GM23338 (cell line): ENCODE measurements at regions not wholly inside any gene's neighbourhood (a gene's known extent, or its start where the extent isn't known, plus 50 kb on each side); places are given as distances from the start of the nearest gene placed in this dataset.
A peak's percentile ranks its signal among the peaks of the same experiment; 100 is the strongest.

Experiments
- ATAC-seq: fragments of 200-7000 bp; cut with Tn5 transposase; 3 replicates; pipeline ENCODE4 v1.9.1; 2020
- DNase-seq: peaks from one replicate; pipeline ENCODE4 v3.0.0-alpha.2; 2015; ENCODE audit warnings: low spot score
- H2AFZ ChIP-seq: fragments of 200-600 bp; sonication (generic); 2 replicates; pipeline ENCODE4 v1.8.0; 2016; ENCODE audit warnings: antibody characterized with exemption, mild to moderate bottlenecking, moderate library complexity
- H3F3A ChIP-seq: fragments of 200-600 bp; sonication (generic); replicated peaks from 2 replicates; pipeline ENCODE4 v1.8.0; 2017; ENCODE audit warnings: antibody characterized with exemption, mixed run types, low read depth
- H3K27ac ChIP-seq: fragments of 200-600 bp; sonication (generic); 2 replicates; pipeline ENCODE4 v1.6.1; 2016; ENCODE audit warnings: low read depth
- H3K27me3 ChIP-seq: fragments of 200-600 bp; sonication (generic); 2 replicates; pipeline ENCODE4 v1.8.0; 2016; ENCODE audit warnings: mild to moderate bottlenecking, mixed run types, moderate library complexity; ENCODE audit not compliant: insufficient read depth
- H3K36me3 ChIP-seq: fragments of 200-600 bp; sonication (generic); 2 replicates; pipeline ENCODE4 v1.8.0; 2016; ENCODE audit warnings: mild to moderate bottlenecking; ENCODE audit not compliant: insufficient read depth
- H3K4me1 ChIP-seq: fragments of 200-600 bp; sonication (generic); 2 replicates; pipeline ENCODE4 v1.8.0; 2016; ENCODE audit warnings: mild to moderate bottlenecking, moderate library complexity; ENCODE audit not compliant: insufficient read depth
- H3K4me2 ChIP-seq: fragments of 200-600 bp; sonication (generic); 2 replicates; pipeline ENCODE4 v1.7.1; 2017; ENCODE audit warnings: mixed run types
- H3K4me3 ChIP-seq: fragments of 200-600 bp; sonication (generic); 2 replicates; pipeline ENCODE4 v1.6.1; 2016; ENCODE audit warnings: mixed run types
- H3K79me2 ChIP-seq: fragments of 200-600 bp; sonication (generic); replicated peaks from 2 replicates; pipeline ENCODE4 v1.8.0; 2017; ENCODE audit warnings: mild to moderate bottlenecking; ENCODE audit not compliant: insufficient read depth
- H3K9me2 ChIP-seq: fragments of 200-600 bp; sonication (generic); 2 replicates; pipeline ENCODE4 v1.8.0; 2017; ENCODE audit not compliant: insufficient read depth
- H4K20me1 ChIP-seq: fragments of 200-600 bp; sonication (generic); replicated peaks from 2 replicates; pipeline ENCODE4 v1.8.0; 2017; ENCODE audit warnings: mild to moderate bottlenecking; ENCODE audit not compliant: insufficient read depth
- H3K27ac Mint-ChIP-seq: 2 replicates; pipeline ENCODE4 v1.8.0; 2020; ENCODE audit warnings: inconsistent platforms, mild to moderate bottlenecking, moderate library complexity, mixed read lengths
- H3K27me3 Mint-ChIP-seq: 3 replicates; pipeline ENCODE4 v1.8.0; 2022; ENCODE audit warnings: low read depth, mild to moderate bottlenecking, moderate library complexity, mixed read lengths, inconsistent platforms; ENCODE audit not compliant: insufficient read depth, poor library complexity
- H3K36me3 Mint-ChIP-seq: 3 replicates; pipeline ENCODE4 v1.8.0; 2021; ENCODE audit warnings: low read depth, mild to moderate bottlenecking, inconsistent platforms, moderate library complexity, mixed read lengths
- H3K4me1 Mint-ChIP-seq: 3 replicates; pipeline ENCODE4 v1.8.0; 2020; ENCODE audit warnings: mild to moderate bottlenecking, inconsistent platforms, mixed read lengths
- H3K4me3 Mint-ChIP-seq: 3 replicates; pipeline ENCODE4 v1.8.0; 2021; ENCODE audit warnings: moderate library complexity, mild to moderate bottlenecking, inconsistent platforms, mixed read lengths
- H3K9me3 Mint-ChIP-seq: 3 replicates; pipeline ENCODE4 v1.8.0; 2020; ENCODE audit warnings: moderate library complexity, mild to moderate bottlenecking, inconsistent platforms, mixed read lengths
- EZH2 ChIP-seq: fragments of 200-600 bp; sonication (generic); IDR thresholded peaks from one replicate; pipeline ENCODE4 v1.8.0; 2017; ENCODE audit warnings: antibody characterized with exemption, mild to moderate bottlenecking, low read depth; ENCODE audit not compliant: unreplicated experiment
- REST ChIP-seq: IDR thresholded peaks from one replicate; pipeline ENCODE4 v1.6.1; 2018; ENCODE audit warnings: antibody characterized with exemption; ENCODE audit not compliant: unreplicated experiment

DNA sequence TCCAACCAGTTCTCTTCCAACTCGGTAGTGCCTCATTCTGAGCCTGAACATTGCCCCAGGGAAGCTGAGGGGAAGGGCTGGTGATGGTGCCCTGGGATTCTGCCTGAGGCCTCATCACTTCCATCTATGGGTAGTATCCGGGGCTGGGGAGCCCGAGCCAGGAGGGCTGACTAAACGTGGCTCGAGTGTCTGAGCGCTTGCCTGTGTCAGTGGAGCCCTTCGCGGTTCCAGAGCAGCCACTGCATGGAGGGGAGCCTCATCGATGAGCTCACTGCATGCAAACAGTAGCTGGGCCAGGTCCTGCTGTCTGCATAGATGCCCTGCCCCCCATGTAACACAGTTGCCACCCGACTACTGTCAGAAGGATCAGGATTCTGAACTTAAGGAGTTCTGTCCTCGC is 129.3 kb downstream of the GLI2 start (continued):
- no peak for TF ChIP-seq EZH2
- TF ChIP-seq REST: no peak

DNA sequence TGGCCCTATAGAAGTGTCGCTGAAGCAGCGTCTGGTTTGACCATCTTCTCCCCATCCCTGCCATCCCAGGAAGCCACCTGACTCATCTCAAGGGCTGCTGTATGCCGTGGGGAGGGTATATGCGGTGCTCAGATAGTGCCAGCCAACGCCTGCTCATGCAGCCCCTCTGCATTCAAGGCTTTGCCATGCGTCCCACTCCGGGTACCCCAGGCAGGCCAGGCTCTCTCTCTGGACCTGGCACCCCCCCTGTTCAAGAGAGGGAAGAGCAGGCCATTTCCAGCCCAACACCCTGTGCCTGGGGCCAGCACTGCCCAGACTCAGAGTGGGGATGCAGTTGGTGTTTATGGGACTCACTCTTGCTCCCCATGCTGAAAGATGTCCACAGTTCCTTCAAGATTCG is 130.0 kb downstream of the GLI2 start:
- no peak overlapping the region for H3K4me3 ChIP-seq
- H3K9me2 ChIP-seq: no peaks in the 10 kb centered on the region
- H3K36me3 Mint-ChIP-seq: peaks cover 5% of the 10 kb centered on the region; the same call in 1 of the 3 replicates
- H3K79me2 ChIP-seq: peaks cover 64% of the 10 kb centered on the region
- H3K36me3 ChIP-seq: no peaks in the 10 kb centered on the region; the same call in 1 of the 2 replicates
- peaks cover 11% of the 10 kb centered on the region for H3K27me3 Mint-ChIP-seq
- H3K4me1 Mint-ChIP-seq: peaks cover 80% of the 10 kb centered on the region
- 0 out of 2 replicates have a peak, but pooled peaks cover 5% of the 10 kb centered on the region for H3F3A ChIP-seq
- no peak for TF ChIP-seq REST
- peaks cover 50% of the 10 kb centered on the region for H3K4me1 ChIP-seq
- no peak overlapping the region for H3K27ac Mint-ChIP-seq
- no peak overlapping the region for H2AFZ ChIP-seq
- no peak overlapping the region for H3K4me2 ChIP-seq
- H3K9me3 Mint-ChIP-seq: no peaks in the 10 kb centered on the region
- no peak overlapping the region for H3K27ac ChIP-seq
- peaks cover 51% of the 10 kb centered on the region for H4K20me1 ChIP-seq
- DNase-seq: no peak
- no peaks in the 10 kb centered on the region for H3K27me3 ChIP-seq
- ATAC-seq: no peak; the same call in 2 of the 3 replicates
- H3K4me3 Mint-ChIP-seq: no peak overlapping the region

- ATAC-seq (no peak), DNase-seq (no peak)
- Mint-ChIP-seq H3K4me1 (peaks cover 76% of the 10 kb centered on the region), H3K36me3 (peaks cover 5% of the 10 kb centered on the region; the same call in 1 of the 3 replicates), H3K4me3 (peak overlapping the region; percentile 7; the same call in 1 of the 3 replicates), H3K27me3 (peaks cover 11% of the 10 kb centered on the region), H3K9me3 (no peaks in the 10 kb centered on the region), H3K27ac (no peak overlapping the region)
- no peaks in the 10 kb centered on the region for H3K9me2 ChIP-seq
- H3K4me3 ChIP-seq: no peak overlapping the region
- no peak overlapping the region for H2AFZ ChIP-seq
- H3K27ac ChIP-seq: no peak overlapping the region
- H3K36me3 ChIP-seq: no peaks in the 10 kb centered on the region; the same call in 1 of the 2 replicates
- H3K4me2 ChIP-seq: no peak overlapping the region
- peaks cover 64% of the 10 kb centered on the region for H3K79me2 ChIP-seq
- 0 out of 2 replicates have a peak, but pooled peaks cover 5% of the 10 kb centered on the region for H3F3A ChIP-seq
- H3K27me3 ChIP-seq: no peaks in the 10 kb centered on the region
- H3K4me1 ChIP-seq: peaks cover 47% of the 10 kb centered on the region
- H4K20me1 ChIP-seq: peaks cover 51% of the 10 kb centered on the region
- TF ChIP-seq REST: no peak
Observed at GRCh38 chr2:120866071-120866470, 130.4 kb downstream of the GLI2 start.
